ENCODE measurements at regions not wholly inside any gene's neighbourhood (a gene's known extent, or its start where the extent isn't known, plus 50 kb on each side); places are given as distances from the start of the nearest gene placed in this dataset.

GRCh38 chr18:78080761-78081160 is 831.1 kb downstream of the GALR1 start:
- no peak for DNase-seq

GRCh38 chr18:78082816-78083215 is 833.2 kb downstream of the GALR1 start:
- no peak for DNase-seq

- no peak for DNase-seq
Observed at GRCh38 chr18:78085241-78086185, 835.9 kb downstream of the GALR1 start.

GRCh38 chr18:78086931-78087330 is 837.3 kb downstream of the GALR1 start:
- DNase-seq = no peak

GRCh38 chr18:78087338-78087737 is 837.7 kb downstream of the GALR1 start:
- no peak for DNase-seq

GRCh38 chr18:78090584-78090983 is 840.9 kb downstream of the GALR1 start:
- DNase-seq = no peak

GRCh38 chr18:78092901-78093300 is 843.3 kb downstream of the GALR1 start:
- DNase-seq = no peak

GRCh38 chr18:78099979-78100588 is 850.4 kb downstream of the GALR1 start:
- no peak for DNase-seq

GRCh38 chr18:78101091-78101490 is 851.4 kb downstream of the GALR1 start:
- DNase-seq = no peak

- no peak for DNase-seq
Observed at GRCh38 chr18:78102135-78102534, 852.5 kb downstream of the GALR1 start.

- DNase-seq = no peak
Observed at GRCh38 chr18:78105611-78106010, 856.0 kb downstream of the GALR1 start.

- no peak for DNase-seq
Observed at GRCh38 chr18:78106946-78107345, 857.3 kb downstream of the GALR1 start.

GRCh38 chr18:78107363-78107762 is 857.7 kb downstream of the GALR1 start:
- no peak for DNase-seq

GRCh38 chr18:78108554-78108953 is 858.9 kb downstream of the GALR1 start:
- no peak for DNase-seq

- no peak for DNase-seq
Observed at GRCh38 chr18:78113136-78113939, 863.7 kb downstream of the GALR1 start.

GRCh38 chr18:78113940-78114251 is 864.2 kb downstream of the GALR1 start:
- DNase-seq = no peak

- DNase-seq = no peak
Observed at GRCh38 chr18:78115896-78116561, 863.6 kb upstream of the SALL3 start.

- no peak for DNase-seq
Observed at GRCh38 chr18:78123144-78123909, 856.3 kb upstream of the SALL3 start.

- DNase-seq = no peak
Observed at GRCh38 chr18:78123926-78124797, 855.5 kb upstream of the SALL3 start.

- DNase-seq = no peak
Observed at GRCh38 chr18:78125206-78125896, 854.3 kb upstream of the SALL3 start.

GRCh38 chr18:78126106-78126505 is 853.5 kb upstream of the SALL3 start:
- no peak for DNase-seq
